ENCODE measurements at regions not wholly inside any gene's neighbourhood (a gene's known extent, or its start where the extent isn't known, plus 50 kb on each side); places are given as distances from the start of the nearest gene placed in this dataset.

- no peak for DNase-seq
- Mint-ChIP-seq H3K36me3 (ENCODE audit: insufficient read depth, unreplicated experiment) (no peaks in the 10 kb centered on the region), H3K9me3 (ENCODE audit: low read depth, unreplicated experiment) (peaks cover 17% of the 10 kb centered on the region), H3K27ac (ENCODE audit: unreplicated experiment) (no peak overlapping the region), H3K4me1 (ENCODE audit: low read depth, unreplicated experiment) (no peaks in the 10 kb centered on the region), H3K4me3 (ENCODE audit: low read depth, unreplicated experiment) (no peak overlapping the region), H3K27me3 (ENCODE audit: unreplicated experiment) (no peaks in the 10 kb centered on the region)
- CTCF ChIA-PET, result no interaction called here
- intact Hi-C loops (cut with micrococcal nuclease; ENCODE audit: unreplicated experiment), result no loop called here
- no TSS peak for BruUV-seq (replicated peaks)
- TF ChIP-seq CTCF (IDR thresholded peaks at IDR 0.05; ENCODE audit: unreplicated experiment), result no peak
These were observed 158.6 kb upstream of the CHRM2 start for GRCh38 chr7:136709876-136710275.

DNA sequence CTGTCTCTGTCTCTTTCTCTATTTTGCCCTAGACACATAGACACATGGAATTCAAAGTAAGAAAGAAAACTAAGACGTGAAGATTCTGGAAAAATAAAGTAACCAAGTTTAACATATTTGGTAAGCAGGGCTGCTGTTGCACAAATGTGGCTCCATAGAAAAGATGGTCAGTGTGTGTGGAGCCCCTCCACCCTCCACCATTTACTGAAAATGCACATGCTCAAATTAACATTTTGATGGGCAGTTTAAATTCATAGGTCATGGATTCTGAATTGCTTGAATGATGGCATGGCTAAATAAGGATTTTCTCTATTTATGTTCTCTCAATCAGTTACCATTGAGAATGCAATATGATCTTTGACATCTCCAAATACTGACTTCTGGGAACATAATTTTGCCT, 165.5 kb upstream of the CHRM2 start:
- Mint-ChIP-seq H3K27me3 (ENCODE audit: unreplicated experiment) (no peaks in the 10 kb centered on the region), H3K27ac (ENCODE audit: unreplicated experiment) (no peak overlapping the region), H3K36me3 (ENCODE audit: insufficient read depth, unreplicated experiment) (no peaks in the 10 kb centered on the region), H3K9me3 (ENCODE audit: low read depth, unreplicated experiment) (peaks cover 18% of the 10 kb centered on the region), H3K4me1 (ENCODE audit: low read depth, unreplicated experiment) (no peaks in the 10 kb centered on the region), H3K4me3 (ENCODE audit: low read depth, unreplicated experiment) (no peak overlapping the region)
- no TSS peak for BruUV-seq (replicated peaks)
- TF ChIP-seq CTCF (IDR thresholded peaks at IDR 0.05; ENCODE audit: unreplicated experiment), result no peak
- DNase-seq, result no peak
- CTCF ChIA-PET, result no interaction called here
- intact Hi-C loops (cut with micrococcal nuclease; ENCODE audit: unreplicated experiment), result no loop called here

- Mint-ChIP-seq H3K9me3 (ENCODE audit: low read depth, unreplicated experiment) (peaks cover 17% of the 10 kb centered on the region), H3K36me3 (ENCODE audit: insufficient read depth, unreplicated experiment) (no peaks in the 10 kb centered on the region), H3K4me1 (ENCODE audit: low read depth, unreplicated experiment) (no peaks in the 10 kb centered on the region), H3K27ac (ENCODE audit: unreplicated experiment) (no peak overlapping the region), H3K27me3 (ENCODE audit: unreplicated experiment) (no peaks in the 10 kb centered on the region), H3K4me3 (ENCODE audit: low read depth, unreplicated experiment) (no peak overlapping the region)
- no peak for DNase-seq
- CTCF ChIA-PET, result no interaction called here
- no TSS peak for BruUV-seq (replicated peaks)
- intact Hi-C loops (cut with micrococcal nuclease; ENCODE audit: unreplicated experiment), result no loop called here
- no peak for TF ChIP-seq CTCF (IDR thresholded peaks at IDR 0.05; ENCODE audit: unreplicated experiment)
These were observed 169.5 kb upstream of the CHRM2 start for GRCh38 chr7:136698977-136699376.

DNA sequence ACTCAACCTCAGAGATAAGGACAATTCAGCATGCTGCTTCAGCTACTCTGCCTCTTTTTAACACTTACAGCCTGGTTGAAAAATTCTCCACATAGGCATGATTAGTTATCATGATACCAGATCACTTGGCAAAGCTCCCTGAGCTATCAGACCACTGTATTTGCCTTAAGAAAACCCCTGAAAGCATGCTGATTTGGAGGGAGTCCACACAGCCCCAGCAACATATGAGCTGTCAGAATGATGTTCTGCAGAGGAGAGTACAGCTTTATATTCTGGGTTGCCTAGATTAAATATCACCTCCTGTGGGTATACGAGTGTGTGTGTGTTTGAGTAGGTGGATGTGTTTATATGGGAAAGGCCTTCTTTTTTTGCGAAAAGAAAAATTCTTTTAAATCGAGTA, 170.2 kb upstream of the CHRM2 start:
- no peaks in the 10 kb centered on the region for H3K27me3 Mint-ChIP-seq (ENCODE audit: unreplicated experiment)
- H3K4me3 Mint-ChIP-seq (ENCODE audit: low read depth, unreplicated experiment), result no peak overlapping the region
- DNase-seq, result no peak
- peaks cover 19% of the 10 kb centered on the region for H3K9me3 Mint-ChIP-seq (ENCODE audit: low read depth, unreplicated experiment)
- no peaks in the 10 kb centered on the region for H3K36me3 Mint-ChIP-seq (ENCODE audit: insufficient read depth, unreplicated experiment)
- no peaks in the 10 kb centered on the region for H3K4me1 Mint-ChIP-seq (ENCODE audit: low read depth, unreplicated experiment)
- intact Hi-C loops (cut with micrococcal nuclease; ENCODE audit: unreplicated experiment), result no loop called here
- no peak overlapping the region for H3K27ac Mint-ChIP-seq (ENCODE audit: unreplicated experiment)
- BruUV-seq (replicated peaks), result no TSS peak
- CTCF ChIA-PET, result no interaction called here
- TF ChIP-seq CTCF (IDR thresholded peaks at IDR 0.05; ENCODE audit: unreplicated experiment), result no peak

DNA sequence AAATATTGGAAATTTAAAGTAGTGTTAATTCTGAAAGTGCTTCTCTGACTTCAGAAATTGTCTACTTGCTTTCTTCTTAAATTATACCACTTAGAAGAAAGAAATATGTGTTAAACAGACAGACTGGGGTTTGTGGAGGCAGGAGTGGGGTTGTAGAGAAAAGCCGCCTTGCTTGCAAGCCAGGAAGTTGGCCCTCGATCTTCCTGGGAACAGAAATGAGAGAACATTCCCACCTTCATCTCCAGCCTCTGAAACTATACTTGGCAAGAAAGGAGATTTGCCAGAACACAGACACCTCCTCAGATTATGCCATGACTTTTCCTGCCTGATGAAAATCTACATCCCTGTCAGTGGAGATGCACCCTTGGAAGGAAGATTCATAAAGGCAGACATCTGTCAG, 171.2 kb upstream of the CHRM2 start:
- Mint-ChIP-seq H3K4me1 (ENCODE audit: low read depth, unreplicated experiment) (no peaks in the 10 kb centered on the region), H3K36me3 (ENCODE audit: insufficient read depth, unreplicated experiment) (no peaks in the 10 kb centered on the region), H3K4me3 (ENCODE audit: low read depth, unreplicated experiment) (no peak overlapping the region), H3K27me3 (ENCODE audit: unreplicated experiment) (no peaks in the 10 kb centered on the region), H3K9me3 (ENCODE audit: low read depth, unreplicated experiment) (peaks cover 17% of the 10 kb centered on the region), H3K27ac (ENCODE audit: unreplicated experiment) (no peak overlapping the region)
- intact Hi-C loops (cut with micrococcal nuclease; ENCODE audit: unreplicated experiment), result no loop called here
- no peak for TF ChIP-seq CTCF (IDR thresholded peaks at IDR 0.05; ENCODE audit: unreplicated experiment)
- no peak for DNase-seq
- CTCF ChIA-PET, result no interaction called here
- BruUV-seq (replicated peaks), result no TSS peak
